ENCODE measurements at regions not wholly inside any gene's neighbourhood (a gene's known extent, or its start where the extent isn't known, plus 50 kb on each side); places are given as distances from the start of the nearest gene placed in this dataset.

GRCh38 chr2:104127049-104127770, 726.7 kb upstream of the POU3F3 start:
- no peaks in the 10 kb centered on the region for H3K27me3 ChIP-seq
- no peak overlapping the region for H3K27ac ChIP-seq
- no peak overlapping the region for H3K4me3 ChIP-seq
- H3K4me1 ChIP-seq = no peaks in the 10 kb centered on the region
- no peaks in the 10 kb centered on the region for H3K36me3 ChIP-seq
- no peaks in the 10 kb centered on the region for H3K9me3 ChIP-seq
- TF ChIP-seq CTCF (IDR thresholded peaks at IDR 0.05) (no peak), POLR2A (IDR thresholded peaks at IDR 0.05) (no peak)
- DNase-seq = no peak

GRCh38 chr2:104140361-104140760, 713.6 kb upstream of the POU3F3 start:
- no peak overlapping the region for H3K27ac ChIP-seq
- H3K36me3 ChIP-seq = no peaks in the 10 kb centered on the region
- H3K27me3 ChIP-seq = no peaks in the 10 kb centered on the region
- H3K9me3 ChIP-seq = no peaks in the 10 kb centered on the region
- no peaks in the 10 kb centered on the region for H3K4me1 ChIP-seq
- no peak overlapping the region for H3K4me3 ChIP-seq
- no peak for TF ChIP-seq CTCF (IDR thresholded peaks at IDR 0.05)
- TF ChIP-seq POLR2A (IDR thresholded peaks at IDR 0.05) = no peak
- DNase-seq = no peak

GRCh38 chr2:104158191-104158590, 695.7 kb upstream of the POU3F3 start:
- no peak overlapping the region for H3K4me3 ChIP-seq
- H3K9me3 ChIP-seq = no peaks in the 10 kb centered on the region
- no peak for TF ChIP-seq POLR2A (IDR thresholded peaks at IDR 0.05)
- TF ChIP-seq CTCF (IDR thresholded peaks at IDR 0.05) = no peak
- H3K4me1 ChIP-seq = no peaks in the 10 kb centered on the region
- no peak overlapping the region for H3K27ac ChIP-seq
- no peaks in the 10 kb centered on the region for H3K27me3 ChIP-seq
- no peak for DNase-seq
- no peaks in the 10 kb centered on the region for H3K36me3 ChIP-seq

GRCh38 chr2:104163611-104164130, 690.2 kb upstream of the POU3F3 start:
- DNase-seq = no peak
- Histone ChIP-seq H3K4me1 (no peaks in the 10 kb centered on the region), H3K36me3 (no peaks in the 10 kb centered on the region), H3K4me3 (no peak overlapping the region), H3K27me3 (no peaks in the 10 kb centered on the region), H3K27ac (no peak overlapping the region), H3K9me3 (no peaks in the 10 kb centered on the region)
- TF ChIP-seq CTCF (IDR thresholded peaks at IDR 0.05) = no peak
- no peak for TF ChIP-seq POLR2A (IDR thresholded peaks at IDR 0.05)

- H3K9me3 ChIP-seq = no peaks in the 10 kb centered on the region
- DNase-seq = no peak
- H3K27me3 ChIP-seq = no peaks in the 10 kb centered on the region
- no peak overlapping the region for H3K4me3 ChIP-seq
- H3K4me1 ChIP-seq = no peaks in the 10 kb centered on the region
- H3K36me3 ChIP-seq = no peaks in the 10 kb centered on the region
- no peak overlapping the region for H3K27ac ChIP-seq
- TF ChIP-seq POLR2A (IDR thresholded peaks at IDR 0.05) = no peak
- TF ChIP-seq CTCF (IDR thresholded peaks at IDR 0.05) = no peak
Observed at GRCh38 chr2:104164721-104165252, 689.1 kb upstream of the POU3F3 start.

All from Peyer's patch (tissue), 4 donors.